OCI-LY7 (cell line): ENCODE measurements at regions not wholly inside any gene's neighbourhood (a gene's known extent, or its start where the extent isn't known, plus 50 kb on each side); places are given as distances from the start of the nearest gene placed in this dataset.

Experiments
- CTCF ChIP-seq: fragments of 200-600 bp; sonication (generic); conservative IDR thresholded peaks from 2 replicates; pipeline ENCODE4 v1.5.1; 2014; ENCODE audit warnings: mild to moderate bottlenecking, antibody characterized with exemption, low read length, moderate library complexity, mixed read lengths
- EZH2phosphoT487 ChIP-seq: fragments of 200-600 bp; sonication (generic); IDR thresholded peaks from 2 replicates; pipeline ENCODE4 v1.6.1; 2018; ENCODE audit warnings: low read depth, borderline replicate concordance, mild to moderate bottlenecking, mixed run types, antibody characterized with exemption, low read length, moderate library complexity, mixed read lengths

- TF ChIP-seq CTCF (no peak), EZH2phosphoT487 (no peak)
Observed at GRCh38 chr3:89808680-89809197, 701.3 kb downstream of the EPHA3 start.
